SK-N-SH (cell line): ENCODE measurements at regions not wholly inside any gene's neighbourhood (a gene's known extent, or its start where the extent isn't known, plus 50 kb on each side); places are given as distances from the start of the nearest gene placed in this dataset.

ENCODE experiments used
- CTCF ChIA-PET: fragments of 300-600, 350-600 bp; formaldehyde crosslinking; extraction: SDS; loops from one replicate; lab custom pipeline; 2021; lab: Yijun Ruan, JAX
- POLR2A ChIA-PET: fragments of 350-600 bp; sonication (Branson Sonifier 250); formaldehyde crosslinking; extraction: SDS; loops from one replicate; lab custom pipeline; 2020; ENCODE audit warnings: antibody characterized with exemption, inconsistent platforms; lab: Yijun Ruan, JAX
- DNase-seq: peaks from one replicate; pipeline ENCODE4 v3.0.0; 2012
- H2AFZ ChIP-seq: fragments of 200-600 bp; sonication (generic); 2 replicates; pipeline ENCODE4 v1.8.1; 2016; ENCODE audit warnings: antibody characterized with exemption, mild to moderate bottlenecking, low read depth
- H3F3A ChIP-seq: fragments of 200-600 bp; sonication (generic); replicated peaks from 2 replicates; pipeline ENCODE3; 2016; ENCODE audit warnings: antibody characterized with exemption, mild to moderate bottlenecking; ENCODE audit not compliant: insufficient read depth
- H3K27ac ChIP-seq, 2 experiments: fragments of 200-500 bp in 1 of 2; fragments of 200-600 bp in 1 of 2; sonication (Bioruptor generic) in 1 of 2; sonication (generic), shearing (Covaris generic) in 1 of 2; 2 replicates each; pipeline versions ENCODE4 v1.5.1 to v1.6.1; 2014 to 2016; ENCODE audit warnings: low read depth in 2 of 2, inconsistent platforms in 1 of 2, low read length in 1 of 2, mild to moderate bottlenecking in 1 of 2, mixed read lengths in 1 of 2
- H3K27me3 ChIP-seq: fragments of 200-600 bp; sonication (generic), shearing (Covaris generic); 2 replicates; pipeline ENCODE4 v1.6.1; 2016; ENCODE audit warnings: mixed run types; ENCODE audit not compliant: insufficient read depth
- H3K36me3 ChIP-seq, 2 experiments: fragments of 200-500 bp in 1 of 2; fragments of 200-600 bp in 1 of 2; sonication (Bioruptor generic) in 1 of 2; sonication (generic) in 1 of 2; replicated peaks in 1 of 2; 2 replicates each; pipeline versions ENCODE3 to v1.5.1; 2014 to 2016; ENCODE audit warnings: low read length in 1 of 2, mild to moderate bottlenecking in 1 of 2; ENCODE audit not compliant: insufficient read depth in 2 of 2, control insufficient read depth in 1 of 2
- H3K4me1 ChIP-seq, 2 experiments: fragments of 200-500 bp in 1 of 2; fragments of 200-600 bp in 1 of 2; sonication (Bioruptor generic) in 1 of 2; sonication (generic), shearing (Covaris generic) in 1 of 2; 2 replicates each; pipeline versions ENCODE4 v1.5.1 to v1.6.1; 2014 to 2016; ENCODE audit warnings: low read depth in 1 of 2, low read length in 1 of 2, mixed run types in 1 of 2; ENCODE audit not compliant: insufficient read depth in 2 of 2, control insufficient read depth in 1 of 2
- H3K4me2 ChIP-seq: fragments of 200-600 bp; sonication (generic), shearing (Covaris generic); 2 replicates; pipeline ENCODE4 v1.6.1; 2017; ENCODE audit warnings: mixed run types
- H3K4me3 ChIP-seq, 2 experiments: fragments of 200-500 bp in 1 of 2; fragments of 200-600 bp in 1 of 2; sonication (Bioruptor generic) in 1 of 2; sonication (generic), shearing (Covaris generic) in 1 of 2; 2 replicates each; pipeline versions ENCODE4 v1.5.1 to v1.8.1; 2014 to 2016; ENCODE audit warnings: low read depth in 2 of 2, inconsistent platforms in 1 of 2, low read length in 1 of 2, mild to moderate bottlenecking in 1 of 2, mixed read lengths in 1 of 2, moderate library complexity in 1 of 2
- H3K79me2 ChIP-seq: fragments of 200-600 bp; sonication (generic); 2 replicates; pipeline ENCODE4 v1.8.1; 2017; ENCODE audit warnings: mild to moderate bottlenecking; ENCODE audit not compliant: insufficient read depth
- H3K9ac ChIP-seq: fragments of 200-600 bp; sonication (generic); 2 replicates; pipeline ENCODE4 v1.6.1; 2017; ENCODE audit warnings: mixed run types
- H3K9me2 ChIP-seq: fragments of 200-600 bp; sonication (generic); 2 replicates; pipeline ENCODE4 v1.6.1; 2017; ENCODE audit warnings: mixed run types
- H3K9me3 ChIP-seq: fragments of 200-600 bp; sonication (generic); 2 replicates; pipeline ENCODE4 v1.6.1; 2017; ENCODE audit warnings: mixed run types, mild to moderate bottlenecking, moderate library complexity
- H4K20me1 ChIP-seq: fragments of 200-600 bp; sonication (generic); 2 replicates; pipeline ENCODE4 v1.6.1; 2017; ENCODE audit warnings: mild to moderate bottlenecking, mixed run types; ENCODE audit not compliant: insufficient read depth
- FOSL2 ChIP-seq: IDR thresholded peaks from 2 replicates; pipeline ENCODE4 v1.4.0; 2012; ENCODE audit warnings: low read depth, mild to moderate bottlenecking, moderate library complexity, borderline replicate concordance
- FOXM1 ChIP-seq: IDR thresholded peaks from 2 replicates; pipeline ENCODE4 v1.4.0; 2012; ENCODE audit warnings: low read depth, mild to moderate bottlenecking
- GABPA ChIP-seq: IDR thresholded peaks from 2 replicates; pipeline ENCODE4 v1.4.0; 2012; ENCODE audit warnings: low read depth, mild to moderate bottlenecking
- NFIC ChIP-seq: IDR thresholded peaks from 2 replicates; pipeline ENCODE4 v1.4.0; 2012; ENCODE audit warnings: borderline replicate concordance
- RXRA ChIP-seq: IDR thresholded peaks from 2 replicates; pipeline ENCODE4 v1.4.0; 2012; ENCODE audit warnings: low read depth, mild to moderate bottlenecking, borderline replicate concordance
- SMC3 ChIP-seq: IDR thresholded peaks from 2 replicates; pipeline ENCODE4 v1.6.1; 2012; ENCODE audit warnings: low read depth, low read length, improper control_type of control experiment
- TCF12 ChIP-seq: IDR thresholded peaks from 2 replicates; pipeline ENCODE4 v1.4.0; 2012
- ZBTB33 ChIP-seq: IDR thresholded peaks from 2 replicates; pipeline ENCODE4 v1.4.0; 2012; ENCODE audit warnings: low read depth, borderline replicate concordance
- WGBS: methylation state at CpG from one replicate; pipeline ENCODE4 v1.1.6; 2017; ENCODE audit warnings: low lambda C conversion rate; 5-methylcytosine and 5-hydroxymethylcytosine counted together
- TF ChIP-seq, protein P1 (sequence below): fragments of 150-350 bp; IDR thresholded peaks from 2 replicates; pipeline ENCODE4 v1.6.1; 2017; ENCODE audit warnings: antibody characterized with exemption, low read length, low read depth, borderline replicate concordance
- TF ChIP-seq, protein P2 (sequence below): fragments of 150-350 bp; IDR thresholded peaks from 2 replicates; pipeline ENCODE4 v1.6.1; 2016; ENCODE audit warnings: mild to moderate bottlenecking, low read depth, low read length

- 44% methylated on average over 2 of the region's 2 CpGs for WGBS
Observed at GRCh38 chr17:77745702-77746101, 212.8 kb upstream of the TNRC6C start.

GRCh38 chr17:77746393-77746792 is 212.1 kb upstream of the TNRC6C start:
- Histone ChIP-seq H3K27ac (no peak overlapping the region), H3K9me3 (no peaks in the 10 kb centered on the region), H3K4me3 (no peak overlapping the region), H3K27me3 (peaks cover 29% of the 10 kb centered on the region; the same call in 1 of the 2 replicates), H3K36me3 (no peaks in the 10 kb centered on the region), H3K9me2 (no peaks in the 10 kb centered on the region), H3K4me2 (no peak overlapping the region), H2AFZ (no peak overlapping the region), H3F3A (no peaks in the 10 kb centered on the region), H4K20me1 (no peaks in the 10 kb centered on the region), H3K9ac (no peak overlapping the region), H3K79me2 (no peaks in the 10 kb centered on the region), H3K4me1 (peaks cover 0 to 17% of the 10 kb centered on the region in 2 experiments; a peak in 1 of 4 replicates)
- CTCF ChIA-PET, result interaction anchor here (0.8 to 2.3 kb wide), 8 partner anchors 8 to 117 kb away, joined by 3 to 13 read pairs (median 4); no protein-coding TSS in a partner anchor
- DNase-seq, result no peak
- TF ChIP-seq FOXM1, result no peak
- no peak for TF ChIP-seq TCF12
- no peak for TF ChIP-seq RXRA
- POLR2A ChIA-PET, result interaction anchor here (1.2 to 1.9 kb wide), 2 partner anchors 11 to 212 kb away, joined by 5 to 7 read pairs; partner anchors contain the start of gene TNRC6C
- 52% methylated on average over 6 of the region's 8 CpGs for WGBS

More at GRCh38 chr17:77745702-77746101, 212.8 kb upstream of the TNRC6C start:
- H2AFZ ChIP-seq, result no peak overlapping the region
- peaks cover 0 to 17% of the 10 kb centered on the region in 2 experiments; a peak in 1 of 4 replicates for H3K4me1 ChIP-seq
- H3K27me3 ChIP-seq, result peaks cover 23% of the 10 kb centered on the region; the same call in 1 of the 2 replicates
- H3K4me2 ChIP-seq, result no peak overlapping the region
- no peak overlapping the region for H3K4me3 ChIP-seq
- DNase-seq, result no peak
- H3K9ac ChIP-seq, result no peak overlapping the region
- no peaks in the 10 kb centered on the region for H3K36me3 ChIP-seq
- no peaks in the 10 kb centered on the region for H3K79me2 ChIP-seq
- ChIA-PET POLR2A (interaction anchor here (1.9 kb wide), 1 partner anchor 213 kb away, joined by 7 read pairs; the partner anchor contains the start of gene TNRC6C), CTCF (interaction anchor here (0.8 to 2.3 kb wide), 7 partner anchors 8 to 118 kb away, joined by 3 to 13 read pairs (median 4); no protein-coding TSS in a partner anchor)
- no peak overlapping the region for H3K27ac ChIP-seq
- no peaks in the 10 kb centered on the region for H3K9me2 ChIP-seq
- H3F3A ChIP-seq, result no peaks in the 10 kb centered on the region
- H3K9me3 ChIP-seq, result no peaks in the 10 kb centered on the region
- H4K20me1 ChIP-seq, result no peaks in the 10 kb centered on the region
- TF ChIP-seq, protein P1, sequence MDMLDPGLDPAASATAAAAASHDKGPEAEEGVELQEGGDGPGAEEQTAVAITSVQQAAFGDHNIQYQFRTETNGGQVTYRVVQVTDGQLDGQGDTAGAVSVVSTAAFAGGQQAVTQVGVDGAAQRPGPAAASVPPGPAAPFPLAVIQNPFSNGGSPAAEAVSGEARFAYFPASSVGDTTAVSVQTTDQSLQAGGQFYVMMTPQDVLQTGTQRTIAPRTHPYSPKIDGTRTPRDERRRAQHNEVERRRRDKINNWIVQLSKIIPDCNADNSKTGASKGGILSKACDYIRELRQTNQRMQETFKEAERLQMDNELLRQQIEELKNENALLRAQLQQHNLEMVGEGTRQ, result no peak
- no peak for TF ChIP-seq SMC3
- TF ChIP-seq ZBTB33, result no peak
- no peak for TF ChIP-seq GABPA
- TF ChIP-seq, protein P2, sequence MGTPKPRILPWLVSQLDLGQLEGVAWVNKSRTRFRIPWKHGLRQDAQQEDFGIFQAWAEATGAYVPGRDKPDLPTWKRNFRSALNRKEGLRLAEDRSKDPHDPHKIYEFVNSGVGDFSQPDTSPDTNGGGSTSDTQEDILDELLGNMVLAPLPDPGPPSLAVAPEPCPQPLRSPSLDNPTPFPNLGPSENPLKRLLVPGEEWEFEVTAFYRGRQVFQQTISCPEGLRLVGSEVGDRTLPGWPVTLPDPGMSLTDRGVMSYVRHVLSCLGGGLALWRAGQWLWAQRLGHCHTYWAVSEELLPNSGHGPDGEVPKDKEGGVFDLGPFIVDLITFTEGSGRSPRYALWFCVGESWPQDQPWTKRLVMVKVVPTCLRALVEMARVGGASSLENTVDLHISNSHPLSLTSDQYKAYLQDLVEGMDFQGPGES, result no peak
- no peak for TF ChIP-seq NFIC
- no peak for TF ChIP-seq FOSL2
